Hepatocyte (in vitro differentiated cells): ENCODE measurements at regions not wholly inside any gene's neighbourhood (a gene's known extent, or its start where the extent isn't known, plus 50 kb on each side); places are given as distances from the start of the nearest gene placed in this dataset.

Experiments
- EZH2 ChIP-seq: fragments of 200-600 bp; sonication (generic); IDR thresholded peaks from 2 replicates; pipeline ENCODE4 v1.6.1; 2016; ENCODE audit warnings: antibody characterized with exemption, mild to moderate bottlenecking, borderline replicate concordance
- EZH2phosphoT487 ChIP-seq: fragments of 200-600 bp; sonication (generic); IDR thresholded peaks from one replicate; pipeline ENCODE4 v1.6.1; 2018; ENCODE audit warnings: antibody characterized with exemption, mild to moderate bottlenecking, low read depth, moderate library complexity; ENCODE audit not compliant: unreplicated experiment, severe bottlenecking
- TF ChIP-seq, protein P1 (sequence below): fragments of 200-600 bp; sonication (generic); IDR thresholded peaks from 2 replicates; pipeline ENCODE4 v1.5.1; 2016; ENCODE audit warnings: antibody characterized with exemption, mild to moderate bottlenecking; ENCODE audit not compliant: poor library complexity

DNA sequence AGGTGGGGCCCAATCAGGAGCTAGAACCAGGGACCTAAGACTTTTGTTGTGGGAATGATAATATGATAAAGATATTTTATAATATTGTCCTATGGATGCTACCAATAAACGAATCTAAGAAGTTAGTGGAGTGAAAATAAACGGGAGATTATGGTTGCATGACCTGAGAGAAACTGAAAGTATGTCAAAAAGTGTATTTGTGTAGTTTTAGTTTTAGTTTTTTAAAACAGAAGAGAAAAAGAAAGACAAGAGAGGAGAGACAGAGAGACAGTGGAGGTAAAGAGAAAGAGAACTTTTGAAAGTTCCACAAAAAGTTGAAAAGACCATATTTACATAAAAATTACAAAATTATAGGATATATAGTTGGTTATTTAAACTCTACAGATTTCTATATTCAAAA is 64.1 kb upstream of the TMPRSS15 start:
- TF ChIP-seq, protein P1, sequence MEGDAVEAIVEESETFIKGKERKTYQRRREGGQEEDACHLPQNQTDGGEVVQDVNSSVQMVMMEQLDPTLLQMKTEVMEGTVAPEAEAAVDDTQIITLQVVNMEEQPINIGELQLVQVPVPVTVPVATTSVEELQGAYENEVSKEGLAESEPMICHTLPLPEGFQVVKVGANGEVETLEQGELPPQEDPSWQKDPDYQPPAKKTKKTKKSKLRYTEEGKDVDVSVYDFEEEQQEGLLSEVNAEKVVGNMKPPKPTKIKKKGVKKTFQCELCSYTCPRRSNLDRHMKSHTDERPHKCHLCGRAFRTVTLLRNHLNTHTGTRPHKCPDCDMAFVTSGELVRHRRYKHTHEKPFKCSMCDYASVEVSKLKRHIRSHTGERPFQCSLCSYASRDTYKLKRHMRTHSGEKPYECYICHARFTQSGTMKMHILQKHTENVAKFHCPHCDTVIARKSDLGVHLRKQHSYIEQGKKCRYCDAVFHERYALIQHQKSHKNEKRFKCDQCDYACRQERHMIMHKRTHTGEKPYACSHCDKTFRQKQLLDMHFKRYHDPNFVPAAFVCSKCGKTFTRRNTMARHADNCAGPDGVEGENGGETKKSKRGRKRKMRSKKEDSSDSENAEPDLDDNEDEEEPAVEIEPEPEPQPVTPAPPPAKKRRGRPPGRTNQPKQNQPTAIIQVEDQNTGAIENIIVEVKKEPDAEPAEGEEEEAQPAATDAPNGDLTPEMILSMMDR, result no peak
- TF ChIP-seq EZH2, result no peak
- TF ChIP-seq EZH2phosphoT487, result no peak
